NCI-H345 treated with DMSO at 0.1 percent for 48 hours (cell line): ENCODE measurements at regions not wholly inside any gene's neighbourhood (a gene's known extent, or its start where the extent isn't known, plus 50 kb on each side); places are given as distances from the start of the nearest gene placed in this dataset.
A peak's percentile ranks its signal among the peaks of the same experiment; 100 is the strongest.
"Not testable (repeated sequence)": the region's sequence is repeated elsewhere in the genome, so short reads cannot be mapped to it uniquely, and the experiment has no call there.

Source experiments
- DNase-seq: peaks from one replicate; lab custom pipeline; 2025; ENCODE audit not compliant: unreplicated experiment; lab: John Stamatoyannopoulos, UW

DNA sequence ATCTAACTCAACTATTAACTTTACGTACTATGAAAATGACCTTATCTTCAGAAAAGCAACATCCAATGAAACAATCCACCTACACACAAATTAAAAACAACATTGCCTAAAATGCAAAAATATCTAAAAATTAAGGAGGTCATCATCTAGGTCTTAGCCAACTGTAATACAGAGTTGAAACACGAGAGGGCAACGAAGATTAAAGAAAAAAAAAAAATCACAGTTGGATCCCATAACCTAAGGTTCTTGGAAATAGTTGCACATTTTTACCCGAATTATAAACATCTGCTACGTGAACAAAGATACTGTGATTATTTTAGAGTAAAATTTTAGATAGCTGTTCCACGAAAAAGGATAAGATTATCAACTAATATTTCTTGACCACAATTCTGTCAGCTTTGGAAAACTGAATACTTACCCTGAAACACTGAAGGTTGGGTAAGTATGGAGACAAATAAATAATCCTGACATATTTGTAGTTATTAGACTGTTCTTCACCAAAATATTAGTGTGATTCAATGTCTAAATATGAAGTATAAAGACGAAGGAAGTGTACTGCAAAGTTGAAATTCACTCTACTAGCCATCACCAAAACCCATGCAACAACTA lies 88.0 kb upstream of the AK4 start:
- no peak for DNase-seq

DNA sequence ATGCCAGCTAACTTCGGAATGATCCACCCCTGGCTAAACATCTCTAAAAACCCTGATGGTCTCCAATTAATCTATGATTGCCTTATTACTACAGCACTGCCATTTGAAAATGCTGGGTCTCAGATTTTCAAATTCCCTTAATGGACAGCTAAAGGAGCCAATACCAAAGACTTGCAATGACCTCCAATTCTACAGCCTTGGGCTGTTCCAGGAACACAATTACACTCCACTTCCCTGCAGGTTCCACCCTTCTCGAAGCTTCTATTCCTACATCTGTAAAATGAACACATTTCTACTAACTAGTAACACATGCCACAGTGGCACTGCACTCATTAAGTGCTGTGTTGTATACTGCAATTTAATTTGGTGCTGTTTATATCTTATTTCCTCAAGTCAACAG lies 85.7 kb upstream of the AK4 start:
- no peak for DNase-seq

GRCh38 chr1:65063025-65063424 lies 85.0 kb upstream of the AK4 start:
- no peak for DNase-seq

DNA sequence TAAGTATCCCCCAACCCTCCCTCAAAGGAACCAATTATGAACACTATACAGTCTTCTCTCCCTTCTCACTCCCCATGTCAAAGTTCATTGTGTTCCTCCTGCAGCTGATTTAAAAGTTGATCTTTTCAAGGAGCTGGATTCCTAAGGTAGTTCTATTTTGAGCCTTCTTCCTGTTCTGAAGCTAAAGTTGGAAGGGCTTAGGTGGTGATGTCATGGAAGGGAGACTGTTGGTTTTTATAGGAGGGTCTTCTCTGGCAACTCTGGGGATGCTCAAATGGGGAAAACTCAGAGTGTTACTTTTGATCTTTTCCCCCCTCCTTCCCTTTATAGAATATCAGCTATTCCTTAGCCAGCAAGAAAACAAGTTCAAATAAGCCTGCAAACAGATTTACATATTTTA lies 83.0 kb upstream of the AK4 start:
- no peak for DNase-seq

- DNase-seq: no peak
Measured at GRCh38 chr1:65065524-65066418, 82.2 kb upstream of the AK4 start.

DNA sequence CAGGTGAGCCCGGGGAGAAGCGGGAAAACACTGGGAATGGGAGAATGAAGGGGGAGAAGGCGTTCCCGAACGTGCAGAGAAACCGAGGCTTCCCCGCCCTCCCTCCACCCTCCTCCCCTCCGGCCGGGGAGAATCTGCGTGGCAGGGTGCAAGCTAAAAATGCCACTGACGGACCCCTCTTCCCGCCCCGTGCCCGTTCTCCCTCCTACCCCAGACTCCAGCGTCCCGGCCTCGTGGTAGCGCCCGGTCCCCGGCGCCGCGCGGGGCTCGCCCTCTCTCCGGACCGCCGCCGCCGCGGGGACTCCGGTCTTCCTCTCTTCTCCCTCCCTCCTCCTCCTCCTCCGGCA lies 81.6 kb upstream of the AK4 start:
- no peak for DNase-seq

DNA sequence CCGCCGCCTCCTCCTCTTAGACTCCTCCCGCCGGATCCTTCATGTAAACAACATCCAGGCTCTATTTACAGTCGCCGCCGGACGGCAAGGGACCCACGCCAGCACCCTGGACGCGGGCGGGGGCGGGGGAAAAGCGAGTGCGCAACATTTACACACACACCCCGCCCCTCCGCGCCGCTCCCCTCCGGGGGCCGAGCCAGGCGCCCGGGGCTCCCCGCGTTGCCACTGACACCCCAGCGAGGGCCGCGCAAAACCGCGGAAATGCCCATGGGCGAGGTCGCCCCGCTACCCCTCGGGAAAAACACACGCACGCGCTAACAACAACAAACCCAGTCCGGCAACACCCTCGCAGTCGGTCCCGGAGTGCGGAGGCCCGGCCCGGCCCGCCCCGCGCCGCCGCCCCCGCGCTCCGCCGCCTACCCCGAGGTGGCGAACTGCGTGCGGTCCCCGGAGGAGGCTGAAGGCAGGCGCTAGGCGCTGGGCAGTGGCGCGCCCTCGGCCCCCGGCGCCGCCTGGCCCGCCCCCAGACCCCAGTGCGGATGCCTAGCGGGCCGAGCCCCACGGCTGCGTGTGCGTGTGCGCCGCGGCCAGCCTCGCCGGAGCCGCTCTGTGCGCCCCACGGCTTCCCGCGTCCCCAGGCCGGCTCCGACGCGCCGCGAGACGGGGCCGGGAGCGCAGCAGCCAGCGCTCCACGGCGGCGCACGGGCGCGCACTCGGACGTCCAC lies 81.1 kb upstream of the AK4 start:
- DNase-seq: no peak

DNA sequence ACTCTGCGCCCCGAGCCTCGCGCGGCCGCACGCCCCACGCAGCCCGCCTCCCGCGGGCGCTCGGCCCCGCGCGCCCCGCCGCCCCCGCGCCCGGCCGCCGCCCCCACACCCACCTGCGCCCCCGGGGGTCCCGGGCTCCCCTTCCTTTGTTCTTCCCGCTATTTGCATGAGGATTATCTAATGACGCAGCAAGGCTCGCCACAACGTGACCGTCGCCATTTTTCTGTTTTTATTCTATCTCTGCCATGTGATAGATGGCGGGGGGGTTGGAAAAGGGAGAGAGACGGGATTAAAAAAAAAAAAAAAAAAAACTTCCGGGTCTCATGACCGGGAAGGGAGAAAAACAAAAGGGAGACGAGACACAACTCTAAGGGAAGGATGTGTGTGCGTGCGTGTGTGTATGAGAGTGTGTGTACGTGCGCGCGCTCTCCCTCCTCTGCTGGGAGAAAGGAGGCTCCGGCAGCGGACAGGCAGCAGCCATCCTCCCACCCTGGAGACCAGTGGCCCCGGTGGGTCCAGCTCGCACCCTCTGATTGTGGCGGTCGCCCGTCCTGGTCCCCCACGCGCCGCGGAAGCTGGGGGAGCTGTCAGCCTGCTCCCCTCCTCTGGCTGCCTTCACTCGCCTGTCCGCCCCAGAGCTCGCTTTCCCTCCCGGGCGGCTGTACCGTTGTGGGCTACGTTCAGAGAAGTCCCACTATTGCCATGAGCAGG lies 80.4 kb upstream of the AK4 start:
- peak; percentile 60 for DNase-seq

DNA sequence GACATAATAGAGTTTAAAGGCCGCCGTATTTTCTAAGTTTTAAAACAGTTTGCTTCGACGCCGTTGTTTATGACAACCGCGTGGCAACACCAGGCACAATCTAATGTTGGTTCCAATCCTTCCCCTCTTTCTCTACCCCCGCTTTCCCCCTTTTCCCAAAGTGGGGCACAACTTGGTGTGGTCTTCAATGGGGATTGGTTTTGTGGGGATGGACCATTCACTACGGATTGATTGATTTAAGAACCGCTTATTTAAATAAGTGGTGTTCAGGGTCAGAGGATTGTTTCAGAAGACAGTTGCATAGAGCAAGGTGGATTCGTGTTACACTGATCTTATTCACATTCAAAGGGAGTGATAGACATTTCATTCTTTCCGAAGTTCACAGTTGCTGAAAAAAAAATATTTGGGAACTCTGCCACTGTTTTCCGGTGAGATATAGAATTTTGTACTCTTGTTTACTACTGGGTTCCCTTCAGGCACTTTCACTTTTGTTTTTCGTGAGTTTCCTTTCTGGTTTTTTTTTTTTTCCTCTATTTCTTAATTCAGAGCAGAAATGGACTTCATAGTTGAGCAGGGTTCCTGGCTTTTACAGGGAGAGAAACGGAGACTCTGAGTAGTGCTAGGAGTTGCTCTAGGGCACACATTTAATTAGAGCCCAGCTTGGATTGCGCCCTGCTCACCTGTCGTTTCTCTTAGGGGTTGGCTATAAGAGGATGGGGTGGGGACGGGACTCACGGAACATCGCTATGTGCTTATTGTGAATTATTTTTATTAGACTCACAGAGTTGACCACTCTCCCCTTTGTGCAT lies 79.6 kb upstream of the AK4 start:
- DNase-seq: no peak

- DNase-seq: no peak
Measured at GRCh38 chr1:65069011-65069565, 78.9 kb upstream of the AK4 start.

DNA sequence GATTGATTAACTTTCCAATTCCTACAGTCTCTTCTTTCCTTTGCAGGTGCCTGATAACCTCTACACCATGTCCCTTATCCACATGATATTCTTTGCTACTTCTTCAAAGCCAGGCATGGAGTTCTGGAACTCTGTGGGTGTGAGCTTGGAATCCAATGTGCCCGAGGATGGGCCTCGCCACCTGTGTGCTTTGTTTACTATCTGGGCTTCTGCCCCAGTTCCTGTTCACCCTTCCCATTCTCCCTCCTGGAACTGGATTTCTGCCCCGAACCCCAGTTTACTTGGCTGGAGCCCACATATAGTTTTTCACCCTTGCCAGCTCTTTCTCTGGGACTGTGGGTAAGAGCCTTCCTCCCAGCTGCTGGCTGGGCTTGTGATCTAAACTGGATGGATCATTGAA lies 75.2 kb upstream of the AK4 start:
- DNase-seq: no peak

DNA sequence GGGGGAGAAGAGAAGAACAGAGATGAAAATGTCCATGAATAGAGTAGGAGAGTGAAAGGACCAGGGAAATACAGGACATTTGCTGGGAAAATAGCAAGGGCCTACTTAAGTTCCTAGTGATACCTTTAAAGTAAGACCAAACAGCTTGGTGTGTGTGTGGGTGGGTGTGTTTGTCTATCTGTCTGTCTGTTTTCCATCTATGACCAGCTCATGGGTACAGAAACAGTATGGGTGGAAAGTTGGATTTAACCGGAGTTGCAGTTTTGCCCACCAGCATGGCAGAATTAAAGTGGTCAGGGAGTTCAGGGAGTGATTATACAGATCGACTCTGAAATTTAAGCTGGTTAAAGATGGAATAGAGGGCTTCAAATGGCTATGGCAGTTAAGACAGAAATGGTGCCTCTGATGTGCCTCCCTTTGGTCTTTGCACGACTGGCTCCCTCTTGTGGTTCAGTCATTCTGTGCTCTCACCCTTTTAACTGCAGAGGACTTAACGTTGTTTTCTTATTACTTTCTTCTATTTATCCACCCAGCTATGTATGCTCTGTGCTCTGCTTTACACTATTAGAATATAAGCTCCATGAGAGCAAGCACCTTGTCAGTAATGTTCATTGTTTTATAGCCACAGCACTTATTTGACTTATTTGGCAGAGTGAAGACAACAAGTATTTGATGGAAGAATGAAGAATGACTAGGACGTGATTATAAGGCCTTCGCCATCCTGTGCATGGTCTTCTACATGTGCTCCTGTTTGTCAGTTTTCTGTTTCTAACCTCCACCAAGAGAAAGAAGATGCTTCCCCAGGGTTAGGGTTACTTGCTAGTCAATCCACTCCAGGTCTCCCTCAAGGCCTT lies 72.7 kb upstream of the AK4 start:
- peak; percentile 49 for DNase-seq

GRCh38 chr1:65077369-65077768 lies 70.6 kb upstream of the AK4 start:
- no peak for DNase-seq

- DNase-seq: no peak
Measured at GRCh38 chr1:65079941-65080340, 68.1 kb upstream of the AK4 start.

DNA sequence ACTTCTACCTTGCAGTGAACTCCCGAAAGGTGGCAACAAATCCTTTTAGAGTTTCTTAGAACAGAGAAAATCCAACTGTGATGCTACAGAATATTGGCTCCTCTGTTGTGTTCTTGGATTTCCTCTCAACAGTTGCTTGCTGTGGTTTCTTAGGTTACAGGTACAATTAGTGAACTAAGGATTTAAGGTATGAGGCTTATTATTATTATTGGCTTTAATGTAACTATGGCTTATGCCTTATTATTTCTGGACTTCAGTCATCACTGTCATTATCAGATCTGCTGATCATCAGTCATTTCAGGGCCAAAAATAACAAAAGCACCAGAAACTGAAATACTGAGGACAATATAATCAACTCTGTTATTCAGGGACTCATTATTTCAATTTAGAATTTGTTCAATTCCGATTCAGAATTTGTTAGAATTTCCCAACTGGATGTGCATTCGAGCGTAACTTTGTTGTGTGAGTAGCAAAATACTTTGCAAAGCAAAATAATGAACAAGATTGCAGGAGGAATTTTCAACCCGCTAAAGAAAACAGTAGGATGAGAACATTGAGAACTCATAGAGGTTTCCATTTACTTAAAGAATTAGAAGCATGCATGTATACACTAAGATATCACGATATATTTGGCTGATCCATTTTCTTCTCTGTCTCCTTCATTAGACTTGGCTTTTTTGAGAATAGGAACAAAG lies 65.5 kb upstream of the AK4 start:
- no peak for DNase-seq

- DNase-seq: no peak
Measured at GRCh38 chr1:65083263-65083896, 64.6 kb upstream of the AK4 start.

DNA sequence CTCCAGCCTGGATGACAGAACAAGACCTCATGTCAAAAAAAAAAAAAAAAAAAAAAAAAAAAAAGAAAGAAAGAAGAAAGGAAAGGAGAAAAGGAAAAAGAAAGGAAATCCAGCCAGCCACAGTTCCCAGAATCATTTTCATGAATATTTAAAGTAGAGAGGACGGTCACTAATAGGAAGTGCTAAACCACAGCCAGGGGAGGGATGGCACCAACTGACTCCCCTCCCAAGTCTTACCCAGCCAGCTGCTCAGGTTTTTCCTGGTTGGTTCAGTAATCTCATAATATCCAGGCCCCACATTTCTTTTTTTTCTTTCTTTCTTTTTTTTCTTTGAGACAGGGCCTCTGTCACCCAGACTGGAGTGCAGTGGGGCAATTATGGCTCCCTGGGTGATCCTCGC lies 63.9 kb upstream of the AK4 start:
- no peak for DNase-seq

DNA sequence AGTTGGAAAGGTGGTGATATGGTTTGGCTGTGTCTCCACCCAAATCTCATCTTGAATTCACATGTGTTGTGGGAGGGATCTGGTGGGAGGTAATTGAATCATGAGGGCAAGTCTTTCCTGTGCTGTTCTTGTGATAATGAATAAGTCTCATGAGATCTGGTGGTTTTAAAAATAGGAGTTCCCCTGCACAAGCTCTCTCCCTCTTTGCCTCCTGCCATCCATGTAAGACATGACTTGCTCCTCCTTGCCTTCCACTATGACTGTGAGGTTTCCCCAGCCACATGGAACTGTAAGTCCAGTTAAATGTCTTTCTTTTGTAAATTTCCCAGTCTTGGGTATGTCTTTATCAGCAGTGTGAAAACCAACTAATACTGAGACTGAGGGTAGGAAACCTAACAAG lies 60.5 kb upstream of the AK4 start:
- not testable (repeated sequence) for DNase-seq
